Osteoblast (primary cell): ENCODE measurements at regions not wholly inside any gene's neighbourhood (a gene's known extent, or its start where the extent isn't known, plus 50 kb on each side); places are given as distances from the start of the nearest gene placed in this dataset.

ENCODE experiments used
- DNase-seq: peaks from one replicate; pipeline ENCODE4 v3.0.0; 2011; ENCODE audit warnings: low spot score, mixed read lengths; ENCODE audit not compliant: insufficient read length; ENCODE audit errors: missing footprints
- H2AFZ ChIP-seq: 2 replicates; pipeline ENCODE4 v1.6.0; 2011; ENCODE audit warnings: mild to moderate bottlenecking, low read length
- H3K27ac ChIP-seq: 2 replicates; pipeline ENCODE4 v1.5.1; 2011; ENCODE audit warnings: mild to moderate bottlenecking, low read depth, low read length, moderate library complexity
- H3K27me3 ChIP-seq: 2 replicates; pipeline ENCODE4 v1.6.0; 2012; ENCODE audit warnings: mild to moderate bottlenecking, control low read depth, inconsistent platforms, low read length, moderate library complexity; ENCODE audit not compliant: insufficient read depth
- H3K36me3 ChIP-seq: 2 replicates; pipeline ENCODE4 v1.5.1; 2011; ENCODE audit warnings: mild to moderate bottlenecking, low read length, control low read depth, moderate library complexity; ENCODE audit not compliant: insufficient read depth
- H3K4me1 ChIP-seq: 2 replicates; pipeline ENCODE4 v1.5.1; 2011; ENCODE audit warnings: mild to moderate bottlenecking, low read length, control low read depth, moderate library complexity; ENCODE audit not compliant: insufficient read depth
- H3K4me2 ChIP-seq: 2 replicates; pipeline ENCODE4 v1.6.0; 2011; ENCODE audit warnings: mild to moderate bottlenecking, low read length; ENCODE audit not compliant: insufficient read depth
- H3K4me3 ChIP-seq: fragments of 200-600 bp; sonication (generic); 3 replicates; pipeline ENCODE4 v1.5.1; 2012; ENCODE audit warnings: mild to moderate bottlenecking, low read length, inconsistent platforms; ENCODE audit not compliant: insufficient read depth
- H3K79me2 ChIP-seq: 2 replicates; pipeline ENCODE4 v1.6.0; 2012; ENCODE audit warnings: mild to moderate bottlenecking, low read length, control low read depth, inconsistent platforms; ENCODE audit not compliant: insufficient read depth
- H3K9me3 ChIP-seq: 2 replicates; pipeline ENCODE4 v1.5.1; 2011; ENCODE audit warnings: low read depth, low read length, control low read depth
- H4K20me1 ChIP-seq: 2 replicates; pipeline ENCODE4 v1.6.0; 2012; ENCODE audit warnings: mild to moderate bottlenecking, low read length, control low read depth; ENCODE audit not compliant: insufficient read depth
- TF ChIP-seq, protein P1 (sequence below): IDR thresholded peaks from 2 replicates; pipeline ENCODE4 v1.5.1; 2011; ENCODE audit warnings: mild to moderate bottlenecking, low read depth, low read length, moderate library complexity; ENCODE audit errors: extremely low read depth

DNA sequence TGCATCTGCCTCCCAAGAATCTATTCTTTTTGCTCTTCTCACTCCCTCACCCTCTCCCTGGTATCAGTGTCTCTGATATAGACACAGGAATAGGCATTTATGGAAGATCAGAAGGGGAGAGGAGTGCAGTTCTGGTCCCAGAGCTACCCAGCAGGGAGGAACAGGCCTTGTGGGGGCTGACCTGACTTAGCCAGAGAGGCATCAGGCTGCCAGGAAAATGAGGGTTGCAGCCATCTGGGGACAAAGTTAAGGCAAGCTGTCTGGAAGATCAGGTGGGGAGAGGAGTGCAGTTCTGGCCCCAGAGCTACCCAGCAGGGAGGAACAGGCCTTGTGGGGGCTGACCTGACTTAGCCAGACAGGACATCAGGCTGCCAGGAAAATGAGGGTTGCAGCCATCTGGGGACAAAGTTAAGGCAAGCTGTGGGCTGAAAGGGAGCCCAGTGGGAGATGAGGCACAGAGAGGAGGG lies 69.9 kb upstream of the HK2 start:
- Histone ChIP-seq H4K20me1 (no peaks in the 10 kb centered on the region), H3K27ac (no peak overlapping the region), H3K4me2 (no peak overlapping the region), H3K4me3 (no peak overlapping the region), H3K79me2 (no peaks in the 10 kb centered on the region), H3K4me1 (peaks cover 15% of the 10 kb centered on the region), H3K9me3 (no peaks in the 10 kb centered on the region), H3K27me3 (no peaks in the 10 kb centered on the region), H2AFZ (peak overlapping the region; percentile 38), H3K36me3 (no peaks in the 10 kb centered on the region)
- no peak for DNase-seq
- TF ChIP-seq, protein P1, sequence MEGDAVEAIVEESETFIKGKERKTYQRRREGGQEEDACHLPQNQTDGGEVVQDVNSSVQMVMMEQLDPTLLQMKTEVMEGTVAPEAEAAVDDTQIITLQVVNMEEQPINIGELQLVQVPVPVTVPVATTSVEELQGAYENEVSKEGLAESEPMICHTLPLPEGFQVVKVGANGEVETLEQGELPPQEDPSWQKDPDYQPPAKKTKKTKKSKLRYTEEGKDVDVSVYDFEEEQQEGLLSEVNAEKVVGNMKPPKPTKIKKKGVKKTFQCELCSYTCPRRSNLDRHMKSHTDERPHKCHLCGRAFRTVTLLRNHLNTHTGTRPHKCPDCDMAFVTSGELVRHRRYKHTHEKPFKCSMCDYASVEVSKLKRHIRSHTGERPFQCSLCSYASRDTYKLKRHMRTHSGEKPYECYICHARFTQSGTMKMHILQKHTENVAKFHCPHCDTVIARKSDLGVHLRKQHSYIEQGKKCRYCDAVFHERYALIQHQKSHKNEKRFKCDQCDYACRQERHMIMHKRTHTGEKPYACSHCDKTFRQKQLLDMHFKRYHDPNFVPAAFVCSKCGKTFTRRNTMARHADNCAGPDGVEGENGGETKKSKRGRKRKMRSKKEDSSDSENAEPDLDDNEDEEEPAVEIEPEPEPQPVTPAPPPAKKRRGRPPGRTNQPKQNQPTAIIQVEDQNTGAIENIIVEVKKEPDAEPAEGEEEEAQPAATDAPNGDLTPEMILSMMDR: no peak

DNA sequence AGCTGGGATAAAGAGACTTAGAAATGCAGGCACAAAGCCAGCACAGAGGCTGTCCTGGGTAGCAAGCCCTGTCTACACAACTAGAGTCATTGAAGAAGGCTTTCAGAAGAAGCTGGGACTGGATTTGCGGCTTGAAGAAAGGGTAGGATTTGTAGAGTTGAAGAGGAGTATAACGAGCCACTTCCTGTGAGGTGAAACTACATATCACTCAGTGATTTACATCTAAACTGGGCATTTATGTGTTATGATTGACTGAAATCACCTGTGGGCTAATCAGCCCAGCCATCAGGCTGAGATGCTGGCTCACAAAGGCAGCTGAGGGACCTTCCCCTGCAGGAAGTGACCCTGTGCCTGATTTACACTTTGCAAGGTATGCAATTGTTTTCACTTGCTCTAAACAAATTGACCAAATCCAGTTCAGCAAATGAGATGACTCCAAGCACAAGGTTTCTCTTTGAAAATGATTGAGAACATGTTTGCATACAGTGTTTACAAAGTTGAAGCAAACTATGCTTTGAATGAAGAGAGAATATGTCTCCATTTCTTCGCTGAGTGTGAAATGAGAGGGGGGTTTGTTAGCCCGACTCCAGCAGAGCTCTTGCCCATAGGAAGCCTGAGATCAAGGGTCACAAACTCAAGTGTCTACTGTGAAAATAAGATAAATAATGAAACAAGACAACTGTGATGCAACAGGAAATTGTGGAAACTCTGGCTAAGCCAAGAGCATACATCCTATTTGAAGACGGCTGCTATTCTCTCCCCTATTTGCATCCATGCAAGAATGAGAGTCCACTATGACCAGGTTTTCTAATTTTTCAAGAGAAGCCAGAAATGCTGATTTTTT lies 69.3 kb upstream of the HK2 start:
- H3K9me3 ChIP-seq: no peaks in the 10 kb centered on the region
- H2AFZ ChIP-seq: peak overlapping the region; percentile 38
- no peaks in the 10 kb centered on the region for H3K27me3 ChIP-seq
- H3K27ac ChIP-seq: no peak overlapping the region
- H3K4me1 ChIP-seq: peaks cover 15% of the 10 kb centered on the region
- DNase-seq: no peak
- TF ChIP-seq, protein P1: no peak
- no peaks in the 10 kb centered on the region for H4K20me1 ChIP-seq
- H3K36me3 ChIP-seq: no peaks in the 10 kb centered on the region
- no peaks in the 10 kb centered on the region for H3K79me2 ChIP-seq
- H3K4me2 ChIP-seq: no peak overlapping the region
- no peak overlapping the region for H3K4me3 ChIP-seq

DNA sequence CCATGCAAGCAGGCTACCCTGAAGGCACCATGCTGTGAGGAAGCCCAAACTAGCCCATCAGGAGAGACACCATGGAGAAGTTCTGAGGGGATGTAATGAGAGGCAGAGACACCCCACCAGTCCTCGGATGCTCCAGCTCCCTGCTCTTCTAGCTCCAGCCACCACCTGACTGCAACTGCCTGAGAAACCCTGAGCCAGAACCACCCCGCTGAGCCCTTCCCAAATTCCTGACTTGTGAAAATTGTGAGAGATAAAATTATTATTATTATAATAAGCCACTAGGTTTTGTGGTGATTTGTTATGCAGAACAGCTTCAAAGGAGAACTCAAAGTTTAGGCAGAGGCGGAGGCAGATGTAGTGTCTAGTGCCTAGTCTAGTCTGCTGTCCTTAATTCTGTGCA lies 67.1 kb upstream of the HK2 start:
- H3K36me3 ChIP-seq: no peaks in the 10 kb centered on the region
- H3K4me1 ChIP-seq: peaks cover 15% of the 10 kb centered on the region
- no peak overlapping the region for H3K4me3 ChIP-seq
- no peak overlapping the region for H3K27ac ChIP-seq
- H3K9me3 ChIP-seq: no peaks in the 10 kb centered on the region
- no peaks in the 10 kb centered on the region for H4K20me1 ChIP-seq
- H3K27me3 ChIP-seq: no peaks in the 10 kb centered on the region
- no peak overlapping the region for H2AFZ ChIP-seq
- TF ChIP-seq, protein P1: no peak
- H3K4me2 ChIP-seq: no peak overlapping the region
- H3K79me2 ChIP-seq: no peaks in the 10 kb centered on the region
- DNase-seq: no peak

DNA sequence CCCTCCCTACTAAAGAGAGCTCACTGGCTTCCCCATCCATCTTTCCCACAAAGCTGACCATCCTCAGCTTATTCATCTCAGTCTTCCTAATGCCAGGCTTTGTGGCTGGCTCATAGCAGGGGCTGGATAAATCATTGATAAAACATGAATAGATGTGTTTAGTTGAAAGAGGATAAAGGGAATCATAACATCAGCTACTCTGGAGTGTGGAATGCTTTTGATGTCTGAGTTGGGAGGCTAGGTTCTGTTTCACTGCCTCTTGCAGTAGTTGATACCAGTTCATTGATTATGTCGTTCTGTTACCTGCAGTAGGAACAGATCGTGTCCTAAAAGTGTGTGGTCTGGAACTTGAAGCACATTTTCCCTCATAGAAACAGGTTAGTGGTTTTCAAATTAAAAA lies 66.3 kb upstream of the HK2 start:
- Histone ChIP-seq H2AFZ (no peak overlapping the region), H3K27ac (no peak overlapping the region), H3K36me3 (no peaks in the 10 kb centered on the region), H3K79me2 (no peaks in the 10 kb centered on the region), H3K27me3 (no peaks in the 10 kb centered on the region), H3K4me3 (no peak overlapping the region), H3K4me1 (peaks cover 15% of the 10 kb centered on the region), H4K20me1 (no peaks in the 10 kb centered on the region), H3K9me3 (no peaks in the 10 kb centered on the region), H3K4me2 (peak overlapping the region; percentile 12)
- DNase-seq: no peak
- TF ChIP-seq, protein P1: no peak
